ENCODE measurements at regions not wholly inside any gene's neighbourhood (a gene's known extent, or its start where the extent isn't known, plus 50 kb on each side); places are given as distances from the start of the nearest gene placed in this dataset.

DNA sequence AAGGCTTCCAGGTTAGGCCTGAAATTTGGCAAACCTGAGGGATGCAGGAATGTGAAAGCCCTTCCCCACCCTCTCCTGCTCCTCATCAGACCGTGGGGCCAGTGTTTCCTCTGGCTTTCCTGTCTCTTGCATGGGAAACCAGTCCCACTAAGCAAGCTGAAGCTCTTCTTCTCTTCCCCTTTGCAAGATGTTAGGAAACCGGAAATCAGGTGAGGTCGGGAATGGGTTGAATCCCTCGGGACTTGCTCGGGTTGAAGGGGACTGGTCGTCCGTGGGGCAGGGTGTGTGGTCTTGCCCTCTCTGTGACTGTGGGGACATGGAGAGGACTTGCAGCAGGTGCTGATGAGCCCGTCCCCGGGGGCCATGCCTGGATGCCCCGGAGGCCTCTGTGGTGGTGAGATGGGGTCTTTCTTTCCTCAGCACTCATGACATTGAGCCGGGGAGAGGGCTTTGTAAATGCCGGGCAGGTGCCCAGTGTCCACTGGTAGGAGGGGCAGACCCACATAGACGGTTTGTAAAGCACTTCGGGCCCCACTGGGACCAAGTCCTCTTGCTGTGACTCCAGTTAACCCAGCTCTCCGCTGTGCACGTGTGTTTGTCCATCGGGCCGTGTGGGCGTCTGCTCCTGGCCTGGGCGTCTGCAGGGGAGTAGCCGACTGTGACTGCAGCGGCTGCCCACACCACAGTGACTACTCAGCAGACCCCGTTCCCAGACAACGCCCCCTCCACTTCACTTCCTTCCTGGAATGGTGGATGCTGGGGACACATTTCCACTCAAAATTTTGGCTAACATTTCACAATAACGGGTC is 373.9 kb downstream of the GLRX3 start:
- TF ChIP-seq, protein P1, sequence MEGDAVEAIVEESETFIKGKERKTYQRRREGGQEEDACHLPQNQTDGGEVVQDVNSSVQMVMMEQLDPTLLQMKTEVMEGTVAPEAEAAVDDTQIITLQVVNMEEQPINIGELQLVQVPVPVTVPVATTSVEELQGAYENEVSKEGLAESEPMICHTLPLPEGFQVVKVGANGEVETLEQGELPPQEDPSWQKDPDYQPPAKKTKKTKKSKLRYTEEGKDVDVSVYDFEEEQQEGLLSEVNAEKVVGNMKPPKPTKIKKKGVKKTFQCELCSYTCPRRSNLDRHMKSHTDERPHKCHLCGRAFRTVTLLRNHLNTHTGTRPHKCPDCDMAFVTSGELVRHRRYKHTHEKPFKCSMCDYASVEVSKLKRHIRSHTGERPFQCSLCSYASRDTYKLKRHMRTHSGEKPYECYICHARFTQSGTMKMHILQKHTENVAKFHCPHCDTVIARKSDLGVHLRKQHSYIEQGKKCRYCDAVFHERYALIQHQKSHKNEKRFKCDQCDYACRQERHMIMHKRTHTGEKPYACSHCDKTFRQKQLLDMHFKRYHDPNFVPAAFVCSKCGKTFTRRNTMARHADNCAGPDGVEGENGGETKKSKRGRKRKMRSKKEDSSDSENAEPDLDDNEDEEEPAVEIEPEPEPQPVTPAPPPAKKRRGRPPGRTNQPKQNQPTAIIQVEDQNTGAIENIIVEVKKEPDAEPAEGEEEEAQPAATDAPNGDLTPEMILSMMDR (IDR thresholded peaks at IDR 0.05), result no peak
- no peak for TF ChIP-seq POLR2AphosphoS5 (IDR thresholded peaks at IDR 0.05)
- Histone ChIP-seq H3K9me3 (no peaks in the 10 kb centered on the region), H3K27me3 (peaks cover 0 to 3% (median 0%) of the 10 kb centered on the region in 4 donors), H3K27ac (no peak overlapping the region), H3K4me3 (no peak overlapping the region), H3K4me1 (no peaks in the 10 kb centered on the region), H3K36me3 (no peaks in the 10 kb centered on the region)
- peak in 1 of 2 donors; percentile 58 for DNase-seq
- WGBS, 2 donors, result 78 to 84% methylated on average over 19 to 25 of the region's 25 CpGs
- ATAC-seq (ENCODE audit: low FRiP score in 2 of 2), result no peak

DNA sequence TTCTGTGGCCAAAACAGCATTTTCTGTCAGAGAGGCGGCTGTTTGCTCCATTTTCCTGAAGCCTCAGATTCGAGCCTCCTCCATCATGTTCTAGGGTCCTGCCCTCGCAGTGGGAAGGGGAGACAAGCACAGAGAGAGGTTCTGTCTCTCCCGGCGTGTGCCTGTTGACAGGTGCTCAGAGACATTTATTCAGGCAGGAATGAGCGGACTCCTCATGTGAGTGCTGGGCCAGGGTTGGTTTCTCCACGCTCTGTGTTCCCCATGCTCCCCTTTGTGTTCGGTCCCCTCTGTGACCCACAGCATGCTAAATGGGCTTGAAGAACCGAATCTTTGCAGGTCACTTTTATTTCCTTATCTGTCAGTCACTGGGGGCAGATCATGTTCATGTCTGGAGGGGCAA is 374.6 kb downstream of the GLRX3 start:
- no peak for DNase-seq
- Histone ChIP-seq H3K4me1 (no peaks in the 10 kb centered on the region), H3K9me3 (no peaks in the 10 kb centered on the region), H3K4me3 (no peak overlapping the region), H3K36me3 (no peaks in the 10 kb centered on the region), H3K27ac (no peak overlapping the region), H3K27me3 (peaks cover 0 to 3% (median 0%) of the 10 kb centered on the region in 4 donors)
- 79 to 85% methylated on average over 8 to 9 of the region's 9 CpGs for WGBS, 2 donors
- no peak for TF ChIP-seq EP300 (IDR thresholded peaks at IDR 0.05)
- TF ChIP-seq, protein P1 (IDR thresholded peaks at IDR 0.05), result no peak
- no peak for TF ChIP-seq POLR2AphosphoS5 (IDR thresholded peaks at IDR 0.05)
- TF ChIP-seq POLR2A (IDR thresholded peaks at IDR 0.05), result no peak
- no peak for ATAC-seq (ENCODE audit: low FRiP score in 2 of 2)

DNA sequence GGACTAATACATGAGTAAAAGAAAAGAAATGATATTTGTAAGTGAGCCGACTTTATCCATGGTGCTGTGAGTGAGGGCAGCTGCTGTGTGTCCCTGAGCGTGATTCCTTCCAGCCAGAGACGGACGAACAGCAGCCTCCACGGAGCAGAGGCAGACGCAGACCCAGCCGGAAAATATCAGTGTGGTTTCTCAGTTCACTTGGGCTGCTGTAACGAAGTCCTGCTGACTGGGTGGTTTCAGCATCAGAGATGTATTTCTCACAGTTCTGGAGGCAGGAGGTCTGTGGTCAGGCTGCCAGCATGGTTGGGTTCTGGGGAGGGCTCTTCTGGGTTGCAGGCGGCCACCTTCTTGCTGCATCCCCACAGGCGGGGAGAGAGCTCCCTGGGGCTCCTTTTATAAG is 375.6 kb downstream of the GLRX3 start:
- Histone ChIP-seq H3K27me3 (peaks cover 0 to 3% (median 0%) of the 10 kb centered on the region in 4 donors), H3K4me1 (no peaks in the 10 kb centered on the region), H3K4me3 (no peak overlapping the region), H3K27ac (no peak overlapping the region), H3K9me3 (no peaks in the 10 kb centered on the region), H3K36me3 (no peaks in the 10 kb centered on the region)
- DNase-seq (no peak), ATAC-seq (ENCODE audit: low FRiP score in 2 of 2) (no peak)
- whole genome bisulfite sequencing, 2 donors, result 65 to 75% methylated on average over 8 to 10 of the region's 10 CpGs
- TF ChIP-seq POLR2A (IDR thresholded peaks at IDR 0.05) (no peak), POLR2AphosphoS5 (IDR thresholded peaks at IDR 0.05) (no peak), EP300 (IDR thresholded peaks at IDR 0.05) (no peak)
- TF ChIP-seq, protein P1 (IDR thresholded peaks at IDR 0.05), result no peak

DNA sequence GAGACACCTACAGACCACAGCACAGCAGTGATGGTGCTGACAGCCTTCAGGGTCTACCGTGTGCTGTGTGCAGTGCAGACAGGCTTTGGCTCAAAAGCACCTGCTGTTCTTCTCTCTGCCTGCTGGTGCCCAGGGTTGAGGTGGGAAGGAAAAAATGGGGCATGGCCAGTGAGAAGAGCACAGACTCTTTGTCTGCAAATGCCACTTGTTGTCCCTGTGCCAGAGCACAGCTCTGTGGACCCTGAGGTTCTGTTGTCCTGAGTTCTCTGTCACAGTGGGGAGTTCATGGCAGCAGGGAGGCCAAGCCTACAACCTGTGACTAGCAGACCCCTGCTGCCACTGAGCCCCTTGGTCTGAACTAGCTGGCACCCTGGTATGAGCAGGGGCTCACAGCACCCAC is 376.7 kb downstream of the GLRX3 start:
- DNase-seq, result no peak
- H3K36me3 ChIP-seq, result no peaks in the 10 kb centered on the region
- no peaks in the 10 kb centered on the region for H3K9me3 ChIP-seq
- no peaks in the 10 kb centered on the region for H3K4me1 ChIP-seq
- ATAC-seq (ENCODE audit: low FRiP score in 2 of 2), result no peak
- no peak for TF ChIP-seq EP300 (IDR thresholded peaks at IDR 0.05)
- no peak for TF ChIP-seq POLR2A (IDR thresholded peaks at IDR 0.05)
- TF ChIP-seq, protein P1 (IDR thresholded peaks at IDR 0.05), result no peak
- no peak for TF ChIP-seq POLR2AphosphoS5 (IDR thresholded peaks at IDR 0.05)
- peaks cover 0 to 3% (median 0%) of the 10 kb centered on the region in 4 donors for H3K27me3 ChIP-seq
- 62 to 63% methylated on average over 1 of the region's 1 CpG for WGBS, 2 donors
- no peak overlapping the region for H3K27ac ChIP-seq
- H3K4me3 ChIP-seq, result no peak overlapping the region
